Ishikawa (cell line): ENCODE measurements at regions not wholly inside any gene's neighbourhood (a gene's known extent, or its start where the extent isn't known, plus 50 kb on each side); places are given as distances from the start of the nearest gene placed in this dataset.

ENCODE experiments used
- CEBPB ChIP-seq: IDR thresholded peaks from 2 replicates; pipeline ENCODE4 v1.6.1; 2012
- CREB1 ChIP-seq: IDR thresholded peaks from 2 replicates; pipeline ENCODE4 v1.6.1; 2012; ENCODE audit warnings: low read depth
- EGR1 ChIP-seq: IDR thresholded peaks from 2 replicates; pipeline ENCODE4 v1.6.1; 2012
- EP300 ChIP-seq: IDR thresholded peaks from 2 replicates; pipeline ENCODE4 v1.6.1; 2012; ENCODE audit warnings: borderline replicate concordance
- FOXM1 ChIP-seq: IDR thresholded peaks from 2 replicates; pipeline ENCODE4 v1.6.1; 2012; ENCODE audit warnings: low read depth, borderline replicate concordance
- MAX ChIP-seq: IDR thresholded peaks from 2 replicates; pipeline ENCODE4 v1.6.1; 2012
- NFIC ChIP-seq: IDR thresholded peaks from 2 replicates; pipeline ENCODE4 v1.6.1; 2012
- RAD21 ChIP-seq: IDR thresholded peaks from 2 replicates; pipeline ENCODE4 v1.6.1; 2012; ENCODE audit warnings: low read depth
- REST ChIP-seq: IDR thresholded peaks from 2 replicates; pipeline ENCODE4 v1.6.1; 2012; ENCODE audit warnings: low read depth, mild to moderate bottlenecking
- TAF1 ChIP-seq: IDR thresholded peaks from 2 replicates; pipeline ENCODE4 v1.6.1; 2012; ENCODE audit warnings: low read depth, mild to moderate bottlenecking
- TCF12 ChIP-seq: IDR thresholded peaks from 2 replicates; pipeline ENCODE4 v1.6.1; 2012; ENCODE audit warnings: low read depth
- TEAD4 ChIP-seq: IDR thresholded peaks from 2 replicates; pipeline ENCODE4 v1.6.1; 2012
- YY1 ChIP-seq: IDR thresholded peaks from 2 replicates; pipeline ENCODE4 v1.6.1; 2012; ENCODE audit warnings: low read depth
- TF ChIP-seq, protein P1 (sequence below): IDR thresholded peaks from 2 replicates; pipeline ENCODE4 v1.6.1; 2012

DNA sequence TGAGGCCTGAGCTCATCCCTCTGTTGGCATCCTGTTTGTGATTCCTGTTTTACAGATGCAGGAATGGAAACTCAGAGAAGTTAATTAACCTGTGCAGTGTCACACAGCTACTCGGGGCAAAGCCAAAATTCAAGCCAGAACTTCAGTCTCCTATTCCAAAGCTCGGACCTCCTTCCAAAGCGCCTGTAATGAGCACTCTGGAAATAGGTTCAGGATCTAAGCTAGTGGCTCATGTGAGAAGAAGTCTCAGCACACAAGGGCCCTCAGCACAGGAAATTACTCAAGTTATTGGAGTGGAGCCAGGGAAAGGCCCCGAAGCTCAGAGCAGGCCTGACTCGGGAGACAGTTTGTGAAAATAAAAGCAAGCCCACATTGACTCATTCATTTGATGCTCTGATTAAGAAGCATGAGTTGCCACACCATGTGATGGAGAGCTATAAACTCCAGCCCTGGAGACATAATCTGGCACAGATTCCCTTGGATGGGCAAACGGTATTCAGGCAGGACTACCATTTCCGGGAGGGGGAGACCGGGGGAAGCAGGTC, 50.6 kb upstream of the LYST start:
- TF ChIP-seq CREB1 (no peak), TCF12 (no peak), FOXM1 (no peak), TAF1 (no peak), CEBPB (peak; percentile 50; the same call in 1 of the 2 replicates), REST (no peak), EP300 (no peak; the same call in 1 of the 2 replicates), MAX (no peak), RAD21 (no peak), EGR1 (no peak), NFIC (peak; percentile 57), TEAD4 (no peak), YY1 (no peak)
- TF ChIP-seq, protein P1, sequence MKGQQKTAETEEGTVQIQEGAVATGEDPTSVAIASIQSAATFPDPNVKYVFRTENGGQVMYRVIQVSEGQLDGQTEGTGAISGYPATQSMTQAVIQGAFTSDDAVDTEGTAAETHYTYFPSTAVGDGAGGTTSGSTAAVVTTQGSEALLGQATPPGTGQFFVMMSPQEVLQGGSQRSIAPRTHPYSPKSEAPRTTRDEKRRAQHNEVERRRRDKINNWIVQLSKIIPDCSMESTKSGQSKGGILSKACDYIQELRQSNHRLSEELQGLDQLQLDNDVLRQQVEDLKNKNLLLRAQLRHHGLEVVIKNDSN: no peak
